Upper lobe of right lung (tissue), 1 donor: ENCODE measurements at regions not wholly inside any gene's neighbourhood (a gene's known extent, or its start where the extent isn't known, plus 50 kb on each side); places are given as distances from the start of the nearest gene placed in this dataset.
"Not testable (repeated sequence)": the region's sequence is repeated elsewhere in the genome, so short reads cannot be mapped to it uniquely, and the experiment has no call there.

Experiments used
- ATAC-seq: fragments of 200-7000 bp; cut with Tn5 transposase; one replicate; pipeline ENCODE4 v1.9.1; 2020; ENCODE audit warnings: mild to moderate bottlenecking, moderate library complexity
- DNase-seq: peaks from one replicate; pipeline ENCODE4 v3.0.0-alpha.2; 2020
- H3K27ac ChIP-seq: fragments of 200-600 bp; one replicate; pipeline ENCODE4 v1.8.0; 2022
- H3K27me3 ChIP-seq: fragments of 200-600 bp; one replicate; pipeline ENCODE4 v1.8.0; 2022; ENCODE audit warnings: mild to moderate bottlenecking
- H3K36me3 ChIP-seq: fragments of 200-600 bp; one replicate; pipeline ENCODE4 v1.8.0; 2022
- H3K4me1 ChIP-seq: fragments of 200-600 bp; one replicate; pipeline ENCODE4 v1.8.0; 2022
- H3K4me3 ChIP-seq: fragments of 200-600 bp; one replicate; pipeline ENCODE4 v1.8.0; 2022; ENCODE audit warnings: mild to moderate bottlenecking
- H3K9me3 ChIP-seq: fragments of 200-600 bp; one replicate; pipeline ENCODE4 v1.8.0; 2022
- CTCF ChIP-seq: fragments of 200-600 bp; IDR thresholded peaks from one replicate; pipeline ENCODE4 v1.8.0; 2022; ENCODE audit warnings: antibody characterized with exemption
- intact Hi-C: fragments of 100-400 bp; cut with DNase I; formaldehyde crosslinking; loops from one replicate; pipeline ENCODE4 v1.11.0; 2022
- donor health status: DM: no; HTN: yes; CAD: no; lungs with severe emphysema.

GRCh38 chr12:124645530-124646244 lies 78.3 kb upstream of the NCOR2 start:
- ATAC-seq (no peak), DNase-seq (no peak)
- no peaks in the 10 kb centered on the region for H3K4me1 ChIP-seq
- no peaks in the 10 kb centered on the region for H3K9me3 ChIP-seq
- TF ChIP-seq CTCF, result no peak
- H3K27me3 ChIP-seq, result no peaks in the 10 kb centered on the region
- no peak overlapping the region for H3K27ac ChIP-seq
- no peaks in the 10 kb centered on the region for H3K36me3 ChIP-seq
- H3K4me3 ChIP-seq, result no peak overlapping the region
- intact Hi-C loops, result no loop called here

- H3K27ac ChIP-seq, DNase-seq, H3K36me3 ChIP-seq, intact Hi-C loops, H3K4me3 ChIP-seq, ATAC-seq, H3K9me3 ChIP-seq, H3K27me3 ChIP-seq: not testable (repeated sequence)
- peaks cover 12% of the 10 kb centered on the region for H3K4me1 ChIP-seq
Observed at GRCh38 chr12:124643768-124644167, 76.4 kb upstream of the NCOR2 start.

- no peaks in the 10 kb centered on the region for H3K9me3 ChIP-seq
- DNase-seq (no peak), ATAC-seq (no peak)
- H3K4me3 ChIP-seq, result no peak overlapping the region
- no peak for TF ChIP-seq CTCF
- H3K27ac ChIP-seq, result no peak overlapping the region
- H3K36me3 ChIP-seq, result no peaks in the 10 kb centered on the region
- H3K4me1 ChIP-seq, result peaks cover 12% of the 10 kb centered on the region
- H3K27me3 ChIP-seq, result no peaks in the 10 kb centered on the region
- intact Hi-C loops, result no loop called here
Observed at GRCh38 chr12:124642105-124642504, 74.7 kb upstream of the NCOR2 start.

- no peak for TF ChIP-seq CTCF
- no peaks in the 10 kb centered on the region for H3K36me3 ChIP-seq
- H3K27ac ChIP-seq, result no peak overlapping the region
- no peaks in the 10 kb centered on the region for H3K9me3 ChIP-seq
- H3K4me1 ChIP-seq, result peaks cover 12% of the 10 kb centered on the region
- no peak for DNase-seq
- no peak overlapping the region for H3K4me3 ChIP-seq
- ATAC-seq, result no peak
- H3K27me3 ChIP-seq, result no peaks in the 10 kb centered on the region
- intact Hi-C loops, result no loop called here
Observed at GRCh38 chr12:124641591-124641990, 74.2 kb upstream of the NCOR2 start.

- peaks cover 12% of the 10 kb centered on the region for H3K4me1 ChIP-seq
- TF ChIP-seq CTCF, result no peak
- intact Hi-C loops, result no loop called here
- DNase-seq (no peak), ATAC-seq (peak; percentile 55)
- no peaks in the 10 kb centered on the region for H3K36me3 ChIP-seq
- no peaks in the 10 kb centered on the region for H3K27me3 ChIP-seq
- no peak overlapping the region for H3K4me3 ChIP-seq
- no peak overlapping the region for H3K27ac ChIP-seq
- no peaks in the 10 kb centered on the region for H3K9me3 ChIP-seq
Observed at GRCh38 chr12:124640056-124640455, 72.6 kb upstream of the NCOR2 start.

GRCh38 chr12:124639122-124639806 lies 71.9 kb upstream of the NCOR2 start:
- DNase-seq, result no peak
- Histone ChIP-seq H3K36me3 (no peaks in the 10 kb centered on the region), H3K4me1 (peaks cover 12% of the 10 kb centered on the region), H3K27me3 (no peaks in the 10 kb centered on the region), H3K27ac (no peak overlapping the region), H3K9me3 (no peaks in the 10 kb centered on the region), H3K4me3 (no peak overlapping the region)
- intact Hi-C loops, result no loop called here
- ATAC-seq, result no peak
- no peak for TF ChIP-seq CTCF
